ENCODE measurements at regions not wholly inside any gene's neighbourhood (a gene's known extent, or its start where the extent isn't known, plus 50 kb on each side); places are given as distances from the start of the nearest gene placed in this dataset.

DNA sequence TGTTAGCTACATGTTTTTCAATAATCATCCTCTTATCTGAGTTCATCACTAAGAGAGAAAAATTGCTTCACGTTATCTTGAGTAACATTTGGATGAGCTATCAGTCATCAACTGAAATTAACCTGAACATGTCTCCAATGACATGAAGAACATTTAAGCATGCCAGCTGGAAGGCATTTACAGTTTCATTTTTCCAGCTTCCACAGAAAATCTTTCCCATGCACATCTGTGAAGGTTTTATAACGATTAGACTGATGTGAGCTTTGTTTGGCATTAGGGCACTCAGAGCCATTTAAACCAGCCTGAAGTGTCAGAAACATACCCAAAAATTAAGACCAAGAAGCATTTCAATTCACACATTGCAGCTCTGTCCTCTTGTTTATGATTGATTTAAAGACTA, 235.8 kb upstream of the ARHGEF26 start:
- Histone ChIP-seq H3K79me2 (ENCODE audit: low read length) (no peaks in the 10 kb centered on the region), H3K9ac (ENCODE audit: low read length) (no peak overlapping the region), H2AFZ (ENCODE audit: low read depth, low read length) (no peak overlapping the region), H3K4me3 (ENCODE audit: low read length) (no peak overlapping the region), H3K4me2 (ENCODE audit: low read length) (no peak overlapping the region), H3K36me3 (replicated peaks; ENCODE audit: low read depth, low read length) (no peaks in the 10 kb centered on the region), H3K27me3 (ENCODE audit: low read depth, low read length) (no peaks in the 10 kb centered on the region), H3K9me3 (ENCODE audit: insufficient read depth, low read length) (no peaks in the 10 kb centered on the region), H3K27ac (ENCODE audit: low read length) (no peak overlapping the region), H3K4me1 (ENCODE audit: low read length) (peaks cover 7% of the 10 kb centered on the region), H4K20me1 (ENCODE audit: insufficient read depth, low read length) (no peaks in the 10 kb centered on the region)
- TF ChIP-seq, protein P1, sequence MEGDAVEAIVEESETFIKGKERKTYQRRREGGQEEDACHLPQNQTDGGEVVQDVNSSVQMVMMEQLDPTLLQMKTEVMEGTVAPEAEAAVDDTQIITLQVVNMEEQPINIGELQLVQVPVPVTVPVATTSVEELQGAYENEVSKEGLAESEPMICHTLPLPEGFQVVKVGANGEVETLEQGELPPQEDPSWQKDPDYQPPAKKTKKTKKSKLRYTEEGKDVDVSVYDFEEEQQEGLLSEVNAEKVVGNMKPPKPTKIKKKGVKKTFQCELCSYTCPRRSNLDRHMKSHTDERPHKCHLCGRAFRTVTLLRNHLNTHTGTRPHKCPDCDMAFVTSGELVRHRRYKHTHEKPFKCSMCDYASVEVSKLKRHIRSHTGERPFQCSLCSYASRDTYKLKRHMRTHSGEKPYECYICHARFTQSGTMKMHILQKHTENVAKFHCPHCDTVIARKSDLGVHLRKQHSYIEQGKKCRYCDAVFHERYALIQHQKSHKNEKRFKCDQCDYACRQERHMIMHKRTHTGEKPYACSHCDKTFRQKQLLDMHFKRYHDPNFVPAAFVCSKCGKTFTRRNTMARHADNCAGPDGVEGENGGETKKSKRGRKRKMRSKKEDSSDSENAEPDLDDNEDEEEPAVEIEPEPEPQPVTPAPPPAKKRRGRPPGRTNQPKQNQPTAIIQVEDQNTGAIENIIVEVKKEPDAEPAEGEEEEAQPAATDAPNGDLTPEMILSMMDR (IDR thresholded peaks at IDR 0.05; ENCODE audit: low read depth, low read length): no peak
- TF ChIP-seq EZH2phosphoT487 (IDR thresholded peaks at IDR 0.05; ENCODE audit: low read depth): no peak

DNA sequence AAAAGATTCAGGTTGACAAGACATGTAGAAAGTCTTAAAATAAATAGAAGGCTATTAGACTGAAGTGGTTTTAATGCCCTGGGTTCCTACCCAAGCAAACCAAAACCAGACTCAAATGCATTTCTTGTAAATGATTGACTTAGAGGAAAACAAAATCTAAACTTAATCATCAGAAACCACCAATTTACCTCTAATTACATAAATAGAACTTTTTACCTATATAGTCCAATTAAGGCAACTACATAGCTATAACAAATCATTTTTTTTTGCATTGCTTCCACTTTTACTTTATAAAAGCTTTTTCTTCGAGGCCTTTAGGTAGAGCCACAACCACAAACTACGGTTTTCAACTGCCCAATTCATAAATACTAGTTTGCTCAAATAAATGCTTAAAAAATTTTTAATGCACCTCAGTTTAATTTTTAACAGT, 231.3 kb upstream of the ARHGEF26 start:
- peaks cover 7% of the 10 kb centered on the region for H3K4me1 ChIP-seq (ENCODE audit: low read length)
- H3K4me2 ChIP-seq (ENCODE audit: low read length): no peak overlapping the region
- H3K27me3 ChIP-seq (ENCODE audit: low read depth, low read length): no peaks in the 10 kb centered on the region
- H4K20me1 ChIP-seq (ENCODE audit: insufficient read depth, low read length): no peaks in the 10 kb centered on the region
- no peak overlapping the region for H3K4me3 ChIP-seq (ENCODE audit: low read length)
- no peak overlapping the region for H3K27ac ChIP-seq (ENCODE audit: low read length)
- H3K79me2 ChIP-seq (ENCODE audit: low read length): no peaks in the 10 kb centered on the region
- no peaks in the 10 kb centered on the region for H3K9me3 ChIP-seq (ENCODE audit: insufficient read depth, low read length)
- H3K9ac ChIP-seq (ENCODE audit: low read length): no peak overlapping the region
- H3K36me3 ChIP-seq (replicated peaks; ENCODE audit: low read depth, low read length): no peaks in the 10 kb centered on the region
- TF ChIP-seq, protein P1 (IDR thresholded peaks at IDR 0.05; ENCODE audit: low read depth, low read length): no peak
- TF ChIP-seq EZH2phosphoT487 (IDR thresholded peaks at IDR 0.05; ENCODE audit: low read depth): no peak
- no peak overlapping the region for H2AFZ ChIP-seq (ENCODE audit: low read depth, low read length)

DNA sequence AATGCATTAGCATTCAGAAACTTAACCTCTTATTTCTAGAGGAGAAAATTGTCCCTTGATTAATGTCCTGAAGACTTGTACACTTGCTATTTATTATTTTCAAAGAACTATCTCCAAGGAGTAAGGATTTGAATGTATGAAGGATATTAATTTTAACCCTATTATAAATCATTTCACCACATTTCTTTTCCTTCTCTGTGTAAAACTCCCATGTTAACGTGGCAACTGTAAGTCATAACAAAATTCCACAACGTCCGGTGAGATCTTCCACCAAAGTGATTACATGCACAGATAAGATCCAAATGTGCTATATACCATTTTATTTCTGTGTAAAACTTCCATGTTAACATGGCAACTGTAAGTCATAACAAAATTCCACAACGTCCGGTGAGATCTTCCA, 229.1 kb upstream of the ARHGEF26 start:
- TF ChIP-seq EZH2phosphoT487 (IDR thresholded peaks at IDR 0.05; ENCODE audit: low read depth): no peak
- TF ChIP-seq, protein P1 (IDR thresholded peaks at IDR 0.05; ENCODE audit: low read depth, low read length): no peak
- no peak overlapping the region for H3K4me2 ChIP-seq (ENCODE audit: low read length)

DNA sequence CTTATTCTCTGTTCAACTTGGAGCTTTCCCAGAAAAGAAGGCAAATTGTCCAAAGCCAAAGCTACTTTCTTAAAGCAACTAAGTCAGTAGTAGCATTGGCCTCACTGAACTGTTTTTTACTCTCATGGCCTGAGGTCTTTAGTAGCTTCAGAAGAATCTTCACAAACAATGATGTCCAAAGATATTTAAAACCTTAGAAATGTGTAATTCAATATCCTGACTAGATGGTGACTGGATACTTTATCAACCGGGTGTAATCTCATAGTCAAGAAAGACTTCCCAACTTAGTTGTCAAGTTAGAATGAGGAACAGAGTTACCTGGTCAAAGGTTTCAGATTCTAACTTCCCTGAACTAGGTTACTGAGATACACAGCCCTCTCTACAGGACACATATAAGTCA, 226.3 kb upstream of the ARHGEF26 start:
- TF ChIP-seq, protein P1 (IDR thresholded peaks at IDR 0.05; ENCODE audit: low read depth, low read length): no peak
- TF ChIP-seq EZH2phosphoT487 (IDR thresholded peaks at IDR 0.05; ENCODE audit: low read depth): no peak
- no peaks in the 10 kb centered on the region for H3K36me3 ChIP-seq (replicated peaks; ENCODE audit: low read depth, low read length)

More for the DNA sequence above, 229.1 kb upstream of the ARHGEF26 start:
- no peaks in the 10 kb centered on the region for H3K79me2 ChIP-seq (ENCODE audit: low read length)
- no peaks in the 10 kb centered on the region for H3K9me3 ChIP-seq (ENCODE audit: insufficient read depth, low read length)
- no peaks in the 10 kb centered on the region for H4K20me1 ChIP-seq (ENCODE audit: insufficient read depth, low read length)
- H2AFZ ChIP-seq (ENCODE audit: low read depth, low read length): no peak overlapping the region
- no peak overlapping the region for H3K27ac ChIP-seq (ENCODE audit: low read length)
- H3K9ac ChIP-seq (ENCODE audit: low read length): no peak overlapping the region
- peaks cover 6% of the 10 kb centered on the region for H3K4me1 ChIP-seq (ENCODE audit: low read length)
- H3K4me3 ChIP-seq (ENCODE audit: low read length): no peak overlapping the region
- H3K27me3 ChIP-seq (ENCODE audit: low read depth, low read length): no peaks in the 10 kb centered on the region
- no peaks in the 10 kb centered on the region for H3K36me3 ChIP-seq (replicated peaks; ENCODE audit: low read depth, low read length)

More for the DNA sequence above, 226.3 kb upstream of the ARHGEF26 start:
- H3K4me3 ChIP-seq (ENCODE audit: low read length): no peak overlapping the region
- H3K79me2 ChIP-seq (ENCODE audit: low read length): no peaks in the 10 kb centered on the region
- no peak overlapping the region for H3K27ac ChIP-seq (ENCODE audit: low read length)
- H3K27me3 ChIP-seq (ENCODE audit: low read depth, low read length): no peaks in the 10 kb centered on the region
- no peaks in the 10 kb centered on the region for H3K9me3 ChIP-seq (ENCODE audit: insufficient read depth, low read length)
- H3K4me1 ChIP-seq (ENCODE audit: low read length): no peaks in the 10 kb centered on the region
- no peak overlapping the region for H3K9ac ChIP-seq (ENCODE audit: low read length)
- H3K4me2 ChIP-seq (ENCODE audit: low read length): no peak overlapping the region
- no peaks in the 10 kb centered on the region for H4K20me1 ChIP-seq (ENCODE audit: insufficient read depth, low read length)
- H2AFZ ChIP-seq (ENCODE audit: low read depth, low read length): no peak overlapping the region
